ENCODE measurements at regions not wholly inside any gene's neighbourhood (a gene's known extent, or its start where the extent isn't known, plus 50 kb on each side); places are given as distances from the start of the nearest gene placed in this dataset.

DNA sequence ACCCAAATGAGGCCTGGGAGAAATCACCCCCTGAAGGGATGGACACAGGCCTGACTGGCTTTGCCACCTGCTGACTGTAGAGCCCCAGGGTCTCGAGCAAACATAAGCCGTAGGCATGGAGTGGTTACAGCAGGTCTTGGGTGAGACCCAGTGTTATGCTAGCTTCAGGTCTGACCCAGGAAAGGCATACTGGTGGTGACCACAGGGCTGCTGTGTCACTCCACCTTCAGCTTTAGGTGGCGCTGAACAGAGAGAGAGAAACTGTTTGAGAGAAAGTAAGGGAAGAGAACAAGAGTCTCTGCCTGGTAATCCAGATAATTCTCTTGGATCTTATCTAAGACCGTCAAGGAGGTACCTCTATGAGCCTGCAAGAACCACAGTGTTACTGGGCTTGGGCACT, 1544.2 kb upstream of the TMEFF2 start:
- no peak for DNase-seq (ENCODE audit: low read depth)

DNA sequence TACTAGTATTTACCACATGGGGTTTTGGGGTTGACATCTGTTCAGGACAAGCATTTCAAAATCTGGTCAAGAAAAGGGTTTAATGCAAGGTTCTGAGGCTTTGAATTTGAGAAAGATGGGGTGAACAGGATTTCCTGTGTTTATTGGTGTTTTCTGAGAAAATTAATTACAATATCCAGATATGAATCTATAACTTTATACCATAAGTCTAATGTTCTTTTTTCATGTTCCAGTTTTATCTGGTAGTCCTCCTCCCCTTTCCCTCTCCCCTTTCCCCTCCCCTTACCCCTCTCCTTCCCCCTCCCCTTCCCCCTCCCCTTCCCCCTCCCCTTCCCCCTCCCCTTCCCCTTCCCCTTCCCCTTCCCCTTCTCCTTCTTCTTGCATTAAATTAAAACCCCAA, 1518.2 kb upstream of the TMEFF2 start:
- no peak for DNase-seq (ENCODE audit: low read depth)

DNA sequence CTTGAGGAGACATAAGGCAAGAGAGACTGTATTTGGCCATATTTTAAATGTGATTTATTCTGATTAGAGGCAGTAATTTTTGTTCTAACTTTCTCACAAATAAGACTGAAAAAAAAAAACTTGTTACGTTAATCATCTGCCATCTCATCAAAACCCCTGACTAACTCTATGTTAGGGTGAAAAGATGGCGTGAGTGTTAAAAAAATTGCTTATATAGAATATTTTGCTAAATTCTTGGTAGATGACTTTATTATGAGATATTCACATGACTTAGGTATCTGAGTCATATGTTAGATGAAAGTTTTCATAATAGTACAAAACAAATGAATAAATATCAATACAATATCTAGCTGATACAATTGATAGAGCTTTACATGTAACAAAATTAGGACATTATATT, 1508.7 kb upstream of the TMEFF2 start:
- no peak for DNase-seq (ENCODE audit: low read depth)

DNA sequence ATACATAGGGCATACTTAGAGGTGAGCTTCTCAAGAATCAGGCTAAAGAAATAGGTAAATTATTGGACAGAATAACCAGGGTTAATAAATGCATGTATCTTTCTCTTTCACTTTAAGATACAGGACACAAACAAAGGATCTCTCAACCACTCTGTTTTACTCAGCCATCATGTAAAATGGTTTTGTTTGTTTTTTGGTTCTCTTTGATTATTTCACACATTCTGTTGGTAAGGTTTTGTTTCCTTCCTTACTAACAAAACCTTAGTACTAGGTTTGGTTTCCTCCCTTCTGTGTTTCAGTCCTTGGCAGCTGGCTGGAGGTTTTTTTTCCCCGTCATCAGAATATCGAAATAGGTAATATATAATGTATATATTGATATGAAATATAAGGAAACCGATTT, 1506.8 kb upstream of the TMEFF2 start:
- no peak for DNase-seq (ENCODE audit: low read depth)

DNA sequence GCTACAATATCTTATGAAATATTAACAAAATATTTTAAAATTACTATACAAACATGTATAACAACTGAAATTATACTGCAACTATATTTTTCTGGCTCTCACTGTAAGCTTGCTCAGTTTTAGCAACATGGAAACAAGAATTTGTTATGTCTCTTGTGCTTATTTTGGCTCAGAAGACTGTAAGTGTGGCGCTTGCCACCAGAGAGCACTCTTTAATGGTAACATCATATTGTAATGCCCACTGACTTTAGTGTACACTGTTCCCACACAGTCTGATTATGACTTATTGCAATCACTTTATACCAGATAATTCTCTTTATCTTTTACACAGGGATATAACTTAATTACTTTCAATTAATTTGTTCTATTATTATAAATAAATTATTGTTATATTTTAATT, 1500.6 kb upstream of the TMEFF2 start:
- DNase-seq (ENCODE audit: low read depth), result no peak

DNA sequence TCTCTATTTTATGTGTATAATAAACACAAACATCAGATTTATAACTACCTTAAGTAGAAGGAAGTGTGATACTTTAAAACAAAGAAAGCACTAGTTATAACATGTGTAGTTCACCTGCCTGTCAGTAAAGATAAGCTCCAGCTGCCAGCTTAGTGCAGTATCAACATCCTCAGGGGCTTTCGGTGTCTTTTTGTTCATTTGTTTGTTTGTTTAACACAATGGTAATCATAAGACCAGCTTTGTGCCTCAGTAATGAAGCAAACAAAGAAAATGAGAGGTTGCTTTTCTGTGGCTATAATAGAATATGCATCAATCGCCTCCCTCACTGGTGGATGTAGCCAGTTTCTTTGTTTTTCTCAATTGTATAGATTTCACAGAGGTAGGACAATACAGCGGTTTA, 1499.0 kb upstream of the TMEFF2 start:
- DNase-seq (ENCODE audit: low read depth), result no peak

DNA sequence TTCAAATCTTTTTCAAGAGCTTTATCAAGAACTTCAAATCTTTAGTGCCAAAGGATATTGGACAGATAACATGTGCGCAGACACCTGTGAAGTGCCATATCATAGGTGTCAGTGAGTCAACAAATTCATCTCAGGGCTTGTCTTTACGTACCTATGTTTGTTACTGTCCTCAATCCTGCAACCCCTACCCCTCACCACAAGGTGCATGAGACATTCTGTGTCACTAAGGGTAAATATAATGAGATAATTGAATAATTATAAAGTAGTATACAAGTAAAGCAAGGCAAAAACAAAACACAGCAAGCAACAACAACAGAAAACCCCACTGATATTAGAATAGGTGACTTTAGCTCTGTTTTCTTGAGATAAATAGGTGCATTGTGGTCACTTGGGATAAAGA, 1495.8 kb upstream of the TMEFF2 start:
- no peak for DNase-seq (ENCODE audit: low read depth)

DNA sequence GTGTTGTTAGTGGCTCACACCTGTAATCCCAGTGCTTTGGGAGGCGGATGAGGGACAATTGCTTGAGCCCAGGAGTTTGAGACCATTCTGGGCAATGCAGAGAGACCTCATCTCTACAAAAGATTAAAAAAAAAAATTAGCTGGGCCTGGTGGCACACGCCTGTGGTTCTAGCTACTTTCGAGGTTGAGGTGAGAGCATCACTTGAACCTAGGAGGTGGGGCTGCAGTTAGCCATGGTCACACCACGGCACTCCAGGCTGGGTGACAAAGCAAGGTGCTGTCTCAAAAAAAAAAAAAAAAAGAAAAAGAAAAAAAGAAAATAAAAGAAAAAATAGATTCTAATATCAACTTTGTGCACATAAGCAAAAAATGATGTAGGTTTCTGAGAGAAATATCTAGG, 1492.5 kb upstream of the TMEFF2 start:
- no peak for DNase-seq (ENCODE audit: low read depth)

DNA sequence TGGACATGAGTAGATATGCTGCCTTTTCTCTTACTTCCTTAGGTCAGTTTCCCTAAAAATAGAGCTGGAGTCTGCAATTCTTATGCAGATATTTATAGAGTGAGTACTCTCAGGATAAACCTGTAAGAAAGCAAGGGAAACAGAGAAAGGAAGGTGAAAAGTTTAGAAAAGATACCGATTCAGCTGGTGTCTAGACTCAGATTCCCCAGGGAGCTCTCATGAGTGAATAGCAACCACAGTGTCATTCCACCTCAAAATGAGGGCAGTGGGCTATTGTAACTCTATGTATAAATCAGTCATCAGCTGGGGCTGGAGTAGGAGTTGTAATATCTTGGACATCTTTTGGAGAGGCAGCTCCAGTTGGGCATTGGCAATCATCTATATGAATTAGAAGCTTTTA, 1485.1 kb upstream of the TMEFF2 start:
- DNase-seq (ENCODE audit: low read depth), result no peak

DNA sequence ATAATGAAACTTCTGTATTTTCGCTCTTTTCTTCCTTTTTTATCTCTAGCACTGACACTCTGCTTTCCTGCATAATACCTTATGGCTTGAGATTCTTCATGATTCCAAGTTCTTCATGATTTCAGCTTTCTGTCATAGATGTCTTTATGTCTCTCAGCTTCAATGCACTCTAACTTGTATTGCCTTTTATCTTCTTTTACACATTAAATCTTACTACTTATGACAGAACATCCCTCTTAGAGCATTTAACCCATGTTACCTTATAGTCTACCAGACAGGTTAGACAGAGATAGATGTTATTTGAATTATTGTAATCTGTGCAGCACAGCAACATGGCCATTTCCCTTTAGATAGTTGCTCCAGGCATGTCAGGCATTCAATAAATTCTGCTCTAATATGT, 1475.7 kb upstream of the TMEFF2 start:
- DNase-seq (ENCODE audit: low read depth), result no peak

DNA sequence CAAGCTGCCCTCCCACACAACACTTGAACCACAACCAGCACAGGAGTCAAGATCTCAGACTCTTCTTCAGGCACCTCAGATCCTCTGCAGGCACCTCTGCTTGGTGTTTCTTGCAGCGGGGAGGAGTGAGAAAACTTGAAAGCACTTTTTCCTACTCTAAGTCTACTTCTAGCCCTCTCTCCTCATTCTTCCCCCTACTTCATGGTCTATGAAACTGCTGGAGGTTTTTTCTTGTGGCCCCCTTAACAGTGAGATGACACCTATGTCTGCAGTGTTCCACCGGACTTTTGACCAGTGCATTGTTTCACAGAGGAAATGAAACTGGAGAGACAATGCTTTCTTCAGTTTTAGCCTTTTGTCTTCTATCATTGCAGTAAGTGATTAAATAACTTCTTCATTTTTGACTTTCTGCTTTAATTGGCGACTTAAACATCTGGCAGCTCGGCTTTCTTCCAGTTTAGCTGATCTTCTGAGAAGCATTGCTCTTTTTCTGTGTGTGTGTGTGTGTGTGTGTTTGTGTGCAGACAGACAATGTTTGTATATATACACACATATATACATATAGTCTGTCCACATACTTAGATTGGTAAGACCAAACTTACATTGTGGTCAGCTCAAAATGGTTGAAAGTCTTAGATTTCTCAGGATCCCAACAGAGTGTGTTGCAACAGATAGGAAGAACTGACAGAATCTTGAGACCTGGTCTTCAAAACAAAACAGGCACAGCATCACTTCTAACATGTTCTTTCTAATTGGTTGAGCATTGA, 1474.0 kb upstream of the TMEFF2 start:
- DNase-seq (ENCODE audit: low read depth), result no peak

DNA sequence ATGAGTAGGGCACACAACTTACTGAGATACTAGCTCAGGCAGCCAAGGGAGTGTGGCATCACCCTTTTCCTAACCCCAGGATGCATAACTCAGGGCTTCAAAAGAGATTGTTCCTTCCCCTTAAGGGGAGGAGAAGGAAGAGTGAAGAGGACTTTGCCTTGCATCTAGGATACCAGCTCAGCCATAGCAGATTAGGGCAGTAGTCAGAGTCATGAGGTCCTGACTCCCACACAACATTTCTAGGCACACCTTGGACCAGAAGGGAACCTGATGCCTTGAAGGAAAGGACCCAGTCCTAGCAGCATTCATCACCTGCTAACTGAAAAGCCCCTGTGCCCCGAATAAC, 1433.2 kb upstream of the TMEFF2 start:
- no peak for DNase-seq (ENCODE audit: low read depth)

DNA sequence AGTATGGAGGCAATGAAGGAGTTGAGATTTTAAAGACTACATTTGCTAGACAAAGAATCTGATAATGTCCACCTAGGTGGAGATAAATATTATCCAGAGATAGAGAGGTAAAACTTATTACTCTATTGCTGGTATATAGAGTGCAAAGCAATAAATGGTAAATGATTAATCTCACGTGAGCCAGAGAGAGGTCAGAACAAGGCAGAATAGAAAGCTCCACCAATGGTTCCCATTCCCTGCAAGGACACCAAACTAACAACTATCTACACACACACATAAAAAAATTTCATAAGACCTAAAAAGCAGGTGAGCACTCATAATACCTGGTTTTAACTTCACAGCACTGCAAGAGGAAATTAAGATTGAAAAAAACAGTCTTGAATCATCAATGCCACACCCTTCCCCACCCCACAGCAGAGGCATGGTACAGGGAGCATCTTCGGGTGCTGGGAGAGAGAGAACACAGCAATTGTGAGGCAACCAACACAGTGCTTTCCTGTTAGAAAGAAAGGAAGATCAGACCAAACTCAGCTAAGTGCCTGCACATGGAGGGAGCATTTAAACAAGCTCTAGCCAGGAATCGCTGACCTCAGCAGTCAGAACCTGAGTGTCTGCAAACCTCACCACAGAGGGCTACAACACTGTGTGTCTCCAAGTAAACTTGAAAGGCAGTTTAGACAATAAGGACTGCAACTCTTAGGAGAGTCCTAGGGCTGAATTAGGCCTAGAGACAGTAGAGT, 1432.6 kb upstream of the TMEFF2 start:
- DNase-seq (ENCODE audit: low read depth), result no peak

DNA sequence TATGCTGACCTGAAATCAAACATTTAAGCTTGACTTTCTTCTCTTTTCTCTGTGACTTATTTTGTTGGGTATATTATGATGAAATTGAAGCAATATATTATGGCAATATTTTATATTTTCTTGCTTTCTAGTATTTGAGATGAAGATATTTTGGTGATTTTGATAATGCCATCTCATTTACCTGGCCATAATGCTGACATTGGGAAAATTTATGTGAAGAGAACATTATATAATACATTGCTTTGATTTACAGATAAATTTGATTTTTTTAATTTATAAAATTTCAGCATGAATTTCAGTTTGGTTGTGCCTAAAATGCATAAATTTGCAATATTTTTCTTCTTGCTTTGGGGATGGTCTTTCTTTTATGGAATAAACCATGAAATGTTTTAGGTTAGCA, 1413.7 kb upstream of the TMEFF2 start:
- no peak for DNase-seq (ENCODE audit: low read depth)

DNA sequence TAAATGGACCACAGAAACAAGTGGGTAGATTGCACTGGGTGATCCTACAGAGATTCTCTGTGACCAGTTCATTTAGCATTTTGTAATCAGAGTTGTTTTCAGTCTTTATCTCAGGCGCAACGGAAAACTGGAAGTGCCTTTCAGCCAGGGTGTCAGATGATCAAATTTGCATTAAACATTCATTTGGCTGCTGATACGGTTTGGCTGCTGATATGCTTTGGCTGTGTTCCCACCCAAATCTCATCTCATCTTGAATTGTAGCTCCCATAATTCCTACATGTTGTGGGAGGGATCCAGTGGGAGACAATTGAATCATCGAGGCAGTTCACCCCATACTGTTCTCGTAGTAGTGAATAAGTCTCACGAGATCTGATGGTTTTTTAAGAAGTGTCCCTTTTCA, 1396.1 kb upstream of the TMEFF2 start:
- no peak for DNase-seq (ENCODE audit: low read depth)

DNA sequence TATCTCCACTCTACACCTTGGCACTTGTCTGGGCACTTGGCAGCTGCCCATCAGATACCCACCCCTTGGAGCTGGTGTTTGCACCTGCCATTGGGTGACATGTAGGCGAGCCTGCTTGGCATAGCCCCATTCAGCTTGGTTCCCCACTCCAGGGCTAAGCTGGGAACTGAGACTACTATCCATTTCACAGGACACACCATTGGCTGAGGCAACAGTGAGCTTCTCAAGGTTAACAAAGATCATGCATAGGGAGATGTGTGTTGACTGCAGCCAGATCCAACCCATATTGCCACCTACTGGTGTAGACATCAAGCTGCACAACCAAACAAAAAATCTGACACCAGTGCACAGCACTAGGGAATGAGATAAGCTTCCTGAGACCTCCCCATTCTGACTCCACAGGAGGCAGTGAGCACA, 1389.8 kb upstream of the TMEFF2 start:
- no peak for DNase-seq (ENCODE audit: low read depth)

DNA sequence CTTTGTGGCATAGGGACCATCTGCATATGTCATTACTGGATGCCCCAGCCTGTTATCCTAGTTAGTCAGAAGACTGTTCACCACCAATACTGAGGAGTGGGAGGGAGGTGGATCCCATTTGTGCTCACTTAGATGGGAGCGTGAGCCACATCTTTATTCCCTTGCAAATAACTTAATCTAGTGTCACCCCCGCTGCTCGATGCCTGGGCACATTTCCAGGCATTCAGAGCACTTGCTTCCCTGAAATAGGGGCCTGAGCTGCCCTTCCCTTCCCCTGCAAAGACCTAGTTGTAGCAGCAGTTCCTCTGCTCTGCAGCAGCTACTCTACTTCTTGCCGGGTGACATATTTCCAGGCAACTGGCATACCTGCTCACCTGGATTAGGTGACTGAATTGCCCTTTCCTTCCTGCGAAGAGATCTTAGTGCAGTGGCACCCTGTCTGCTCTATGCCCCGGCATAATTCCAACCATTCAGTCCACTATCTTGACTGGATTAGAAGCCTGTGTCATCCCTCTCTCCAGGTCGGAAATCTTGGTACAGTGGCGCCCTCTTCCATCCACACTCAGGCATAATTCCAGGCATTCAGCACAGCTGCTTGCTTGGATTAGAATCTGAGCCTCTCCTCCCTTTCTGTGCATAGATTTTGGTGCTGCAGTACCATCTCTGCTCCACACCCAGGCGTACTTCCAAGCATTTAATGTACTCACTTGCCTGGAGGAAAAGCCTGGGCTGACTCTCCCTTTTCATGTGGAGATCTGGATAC, 1389.1 kb upstream of the TMEFF2 start:
- DNase-seq (ENCODE audit: low read depth), result no peak

DNA sequence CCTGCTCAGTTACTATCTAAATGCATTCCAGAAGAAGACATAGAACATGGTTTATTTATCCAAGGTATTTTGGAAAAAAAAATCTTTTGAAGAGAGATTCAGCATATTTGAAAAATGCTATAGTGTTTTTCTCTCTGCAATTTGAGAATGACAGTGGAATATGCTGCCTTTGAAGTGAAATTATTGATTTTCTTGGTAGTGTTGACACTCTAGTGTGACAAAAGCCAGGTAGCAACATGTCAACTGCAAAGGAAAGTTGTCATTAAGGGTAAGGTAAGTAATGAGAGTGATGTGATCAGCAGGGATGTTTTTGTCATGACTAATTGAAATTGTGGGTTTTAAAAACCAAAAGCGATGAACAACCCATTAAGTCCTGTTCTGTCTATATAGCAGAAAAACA, 1387.1 kb upstream of the TMEFF2 start:
- DNase-seq (ENCODE audit: low read depth), result no peak

DNA sequence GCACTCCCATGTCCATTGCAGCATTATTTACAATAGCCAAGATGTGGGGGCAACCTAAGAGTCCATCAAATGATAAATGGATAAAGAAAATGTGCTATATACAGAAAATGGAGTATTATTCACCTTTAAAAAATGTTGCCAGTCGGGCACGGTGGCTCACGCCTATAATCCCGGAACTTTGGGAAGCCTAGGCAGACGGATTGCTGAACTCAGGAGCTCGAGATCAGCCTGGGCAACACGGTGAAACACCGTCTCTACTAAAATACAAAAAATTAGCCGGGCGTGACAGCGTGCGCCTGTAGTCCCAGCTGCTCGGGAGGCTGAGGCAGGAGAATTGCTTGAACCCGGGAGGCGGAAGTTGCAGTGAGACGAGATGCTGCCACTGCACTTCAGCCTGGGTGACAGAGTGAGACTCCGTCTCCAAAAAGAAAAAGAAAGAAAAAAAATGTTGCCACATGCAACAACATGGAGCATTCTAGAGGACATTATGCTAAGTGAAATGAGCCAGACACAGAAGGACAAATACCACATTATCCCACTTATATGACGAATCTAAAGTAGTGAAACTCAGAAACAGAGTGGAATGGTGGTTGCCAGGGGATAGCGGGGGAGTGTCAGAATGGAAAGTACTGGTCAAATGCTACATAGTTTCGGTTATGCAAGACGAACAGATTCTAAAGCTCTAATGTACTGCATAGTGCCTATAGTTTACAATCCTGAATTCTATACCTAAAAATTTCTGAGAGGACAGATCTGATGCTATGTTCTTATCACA, 1385.6 kb upstream of the TMEFF2 start:
- DNase-seq (ENCODE audit: low read depth), result no peak

DNA sequence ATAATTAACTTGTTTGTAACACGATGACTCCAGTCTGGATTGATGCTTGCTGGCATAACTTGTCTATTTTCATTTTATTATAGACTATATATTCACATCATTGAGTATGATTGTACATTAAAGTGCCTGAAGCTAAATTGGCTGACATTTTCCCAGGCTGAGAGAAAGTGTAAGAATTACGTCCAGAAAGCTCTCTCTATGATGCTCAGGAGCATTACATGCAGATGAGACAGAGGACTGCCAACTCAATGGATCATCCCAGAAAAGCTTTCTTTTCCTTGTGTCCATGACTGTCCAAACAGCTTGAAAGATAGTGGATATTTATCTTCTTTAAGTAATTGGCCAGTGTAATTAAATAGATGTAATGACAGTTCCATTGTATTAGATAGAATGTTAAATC, 1372.2 kb upstream of the TMEFF2 start:
- no peak for DNase-seq (ENCODE audit: low read depth)

DNA sequence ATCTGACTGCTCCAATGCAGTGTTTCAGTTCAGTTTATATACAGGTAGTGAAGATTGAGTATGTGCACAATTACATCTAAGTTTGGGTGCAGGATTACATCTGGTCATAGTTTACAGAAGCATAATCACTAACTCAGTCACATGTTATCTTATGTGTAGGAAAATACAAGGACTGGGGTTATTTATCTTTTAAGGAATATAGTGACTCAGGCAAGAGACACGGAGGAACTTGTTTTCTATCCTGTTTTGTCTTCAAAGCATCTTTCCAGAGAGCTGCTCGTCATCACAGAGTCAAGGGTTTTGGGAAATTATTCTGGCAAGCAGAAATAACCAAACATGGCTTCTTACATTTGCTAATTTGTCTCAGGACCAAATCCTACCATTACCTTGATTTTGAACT, 1371.5 kb upstream of the TMEFF2 start:
- no peak for DNase-seq (ENCODE audit: low read depth)

DNA sequence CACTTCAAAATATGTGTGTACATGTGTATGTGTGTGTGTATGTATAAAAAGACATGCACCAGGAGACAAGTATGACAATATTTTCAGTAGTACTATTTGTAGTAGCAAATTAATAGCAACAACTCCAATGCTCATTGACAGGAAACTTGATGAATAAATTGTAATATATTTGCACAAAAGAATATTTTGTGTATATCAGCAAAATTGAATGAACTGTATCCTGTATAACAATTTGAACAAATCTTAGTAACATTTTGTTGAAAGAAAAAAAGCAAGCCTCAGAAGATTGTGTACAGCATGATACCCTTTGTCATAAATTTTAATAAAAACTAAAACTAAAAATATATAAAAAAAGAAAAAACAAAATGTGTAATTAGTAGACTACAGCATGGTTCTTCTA, 1367.3 kb upstream of the TMEFF2 start:
- DNase-seq (ENCODE audit: low read depth), result no peak

DNA sequence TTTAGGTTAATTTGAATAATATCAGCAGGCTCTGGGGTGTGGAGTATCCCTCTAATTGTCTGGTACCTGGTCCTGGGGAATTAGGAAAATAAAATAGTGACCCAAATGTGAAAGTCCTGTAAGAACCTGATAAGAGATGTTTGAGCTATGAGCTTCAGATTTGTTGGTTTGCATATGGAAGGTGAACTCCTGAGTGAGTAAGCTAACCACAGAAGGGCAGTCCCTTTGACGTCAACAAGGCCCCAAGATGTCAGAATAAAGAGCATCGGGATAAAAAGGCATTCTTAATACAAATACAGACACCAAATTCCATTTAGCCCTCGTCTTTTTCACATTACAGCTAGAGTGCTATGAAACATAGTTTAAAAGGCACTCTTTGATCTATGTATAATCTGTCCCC, 1366.3 kb upstream of the TMEFF2 start:
- DNase-seq (ENCODE audit: low read depth), result no peak

All from activated T-cell treated with anti-CD3 and anti-CD28 coated beads for 24 hours (primary cell).